Type B pancreatic cell (in vitro differentiated cells): ENCODE measurements at regions not wholly inside any gene's neighbourhood (a gene's known extent, or its start where the extent isn't known, plus 50 kb on each side); places are given as distances from the start of the nearest gene placed in this dataset.

Experiments
- DNase-seq: peaks from one replicate; pipeline ENCODE4 v3.0.0; 2021; ENCODE audit warnings: mixed read lengths; ENCODE audit not compliant: unreplicated experiment; ENCODE audit errors: extremely low spot score
- H3K27ac Mint-ChIP-seq: 2 replicates; pipeline ENCODE4 v1.8.0; 2021; ENCODE audit warnings: mild to moderate bottlenecking, mixed read lengths
- H3K27me3 Mint-ChIP-seq: 2 replicates; pipeline ENCODE4 v1.8.0; 2021; ENCODE audit warnings: mixed read lengths
- H3K36me3 Mint-ChIP-seq: 2 replicates; pipeline ENCODE4 v1.8.0; 2021; ENCODE audit warnings: mixed read lengths
- H3K4me1 Mint-ChIP-seq: one replicate; pipeline ENCODE4 v1.8.0; 2021; ENCODE audit warnings: mixed read lengths; ENCODE audit not compliant: unreplicated experiment
- H3K4me3 Mint-ChIP-seq: 2 replicates; pipeline ENCODE4 v1.8.0; 2021; ENCODE audit warnings: mild to moderate bottlenecking, mixed read lengths
- H3K9me3 Mint-ChIP-seq: 2 replicates; pipeline ENCODE4 v1.8.0; 2021; ENCODE audit warnings: mixed read lengths
- TF ChIP-seq, protein P1 (sequence below): fragments of 200-600 bp; sonication (generic); conservative IDR thresholded peaks from 2 replicates; pipeline ENCODE4 v1.5.0; 2021; ENCODE audit warnings: antibody characterized with exemption, mild to moderate bottlenecking

DNA sequence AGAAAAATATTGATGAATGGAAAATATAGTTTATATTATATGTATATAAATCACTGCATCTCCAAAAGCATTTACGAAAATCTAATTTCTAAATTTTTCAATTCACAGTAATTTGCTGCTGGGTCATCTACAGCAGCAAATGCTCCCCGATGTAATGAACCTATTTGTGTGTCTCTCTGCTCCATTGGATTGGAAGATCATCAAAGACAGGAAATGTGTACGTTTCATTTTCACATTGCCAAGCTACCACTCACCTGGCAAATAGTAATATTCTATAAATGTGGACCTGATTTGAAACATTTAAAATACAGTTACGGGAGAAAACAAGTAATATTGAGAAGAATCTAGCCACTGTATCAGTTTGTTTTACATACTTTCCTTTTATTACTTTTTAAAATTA, 317.7 kb downstream of the PAPSS1 start:
- Mint-ChIP-seq H3K9me3 (no peaks in the 10 kb centered on the region), H3K27ac (no peak overlapping the region), H3K4me3 (no peak overlapping the region), H3K4me1 (peaks cover 4% of the 10 kb centered on the region), H3K36me3 (no peaks in the 10 kb centered on the region), H3K27me3 (no peaks in the 10 kb centered on the region)
- TF ChIP-seq, protein P1, sequence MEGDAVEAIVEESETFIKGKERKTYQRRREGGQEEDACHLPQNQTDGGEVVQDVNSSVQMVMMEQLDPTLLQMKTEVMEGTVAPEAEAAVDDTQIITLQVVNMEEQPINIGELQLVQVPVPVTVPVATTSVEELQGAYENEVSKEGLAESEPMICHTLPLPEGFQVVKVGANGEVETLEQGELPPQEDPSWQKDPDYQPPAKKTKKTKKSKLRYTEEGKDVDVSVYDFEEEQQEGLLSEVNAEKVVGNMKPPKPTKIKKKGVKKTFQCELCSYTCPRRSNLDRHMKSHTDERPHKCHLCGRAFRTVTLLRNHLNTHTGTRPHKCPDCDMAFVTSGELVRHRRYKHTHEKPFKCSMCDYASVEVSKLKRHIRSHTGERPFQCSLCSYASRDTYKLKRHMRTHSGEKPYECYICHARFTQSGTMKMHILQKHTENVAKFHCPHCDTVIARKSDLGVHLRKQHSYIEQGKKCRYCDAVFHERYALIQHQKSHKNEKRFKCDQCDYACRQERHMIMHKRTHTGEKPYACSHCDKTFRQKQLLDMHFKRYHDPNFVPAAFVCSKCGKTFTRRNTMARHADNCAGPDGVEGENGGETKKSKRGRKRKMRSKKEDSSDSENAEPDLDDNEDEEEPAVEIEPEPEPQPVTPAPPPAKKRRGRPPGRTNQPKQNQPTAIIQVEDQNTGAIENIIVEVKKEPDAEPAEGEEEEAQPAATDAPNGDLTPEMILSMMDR, result no peak
- no peak for DNase-seq

- Mint-ChIP-seq H3K27me3 (no peaks in the 10 kb centered on the region), H3K27ac (no peak overlapping the region), H3K4me1 (no peaks in the 10 kb centered on the region), H3K9me3 (peaks cover 3% of the 10 kb centered on the region), H3K4me3 (no peak overlapping the region), H3K36me3 (no peaks in the 10 kb centered on the region)
- no peak for DNase-seq
- TF ChIP-seq, protein P1, result no peak
Observed at GRCh38 chr4:107392951-107393350, 327.1 kb downstream of the PAPSS1 start.

DNA sequence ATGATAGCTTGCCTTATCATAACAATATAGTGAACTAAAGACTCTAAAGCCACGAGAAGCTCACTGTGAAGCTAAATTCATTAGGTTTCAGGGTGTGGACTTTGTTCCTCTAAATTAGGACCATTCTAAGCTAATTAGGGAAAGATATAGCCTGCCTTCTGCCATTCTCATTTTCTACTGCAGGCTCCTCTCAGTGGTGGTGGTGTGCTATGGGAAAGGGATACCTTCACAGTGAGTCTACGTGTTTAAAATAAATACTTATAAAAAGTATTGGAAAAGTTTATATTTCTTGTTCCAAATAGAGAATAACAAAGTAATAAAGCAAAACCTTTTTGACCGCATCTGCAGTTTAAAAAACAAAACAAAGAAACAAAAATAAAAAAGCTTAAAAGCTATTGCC, 327.7 kb downstream of the PAPSS1 start:
- TF ChIP-seq, protein P1, result no peak
- no peak for DNase-seq
- Mint-ChIP-seq H3K27ac (no peak overlapping the region), H3K4me3 (no peak overlapping the region), H3K9me3 (peaks cover 8% of the 10 kb centered on the region), H3K4me1 (no peaks in the 10 kb centered on the region), H3K27me3 (no peaks in the 10 kb centered on the region), H3K36me3 (no peaks in the 10 kb centered on the region)

GRCh38 chr4:107391630-107392028, 328.4 kb downstream of the PAPSS1 start:
- H3K36me3 Mint-ChIP-seq, result no peaks in the 10 kb centered on the region
- no peaks in the 10 kb centered on the region for H3K27me3 Mint-ChIP-seq
- no peak overlapping the region for H3K4me3 Mint-ChIP-seq
- H3K9me3 Mint-ChIP-seq, result peaks cover 8% of the 10 kb centered on the region
- TF ChIP-seq, protein P1, result no peak
- no peak for DNase-seq
- H3K4me1 Mint-ChIP-seq, result no peaks in the 10 kb centered on the region
- H3K27ac Mint-ChIP-seq, result no peak overlapping the region

- no peaks in the 10 kb centered on the region for H3K27me3 Mint-ChIP-seq
- no peak overlapping the region for H3K4me3 Mint-ChIP-seq
- H3K36me3 Mint-ChIP-seq, result no peaks in the 10 kb centered on the region
- H3K4me1 Mint-ChIP-seq, result no peaks in the 10 kb centered on the region
- peaks cover 8% of the 10 kb centered on the region for H3K9me3 Mint-ChIP-seq
- TF ChIP-seq, protein P1, result no peak
- DNase-seq, result no peak
- no peak overlapping the region for H3K27ac Mint-ChIP-seq
Observed at GRCh38 chr4:107391009-107391629, 328.9 kb downstream of the PAPSS1 start.

DNA sequence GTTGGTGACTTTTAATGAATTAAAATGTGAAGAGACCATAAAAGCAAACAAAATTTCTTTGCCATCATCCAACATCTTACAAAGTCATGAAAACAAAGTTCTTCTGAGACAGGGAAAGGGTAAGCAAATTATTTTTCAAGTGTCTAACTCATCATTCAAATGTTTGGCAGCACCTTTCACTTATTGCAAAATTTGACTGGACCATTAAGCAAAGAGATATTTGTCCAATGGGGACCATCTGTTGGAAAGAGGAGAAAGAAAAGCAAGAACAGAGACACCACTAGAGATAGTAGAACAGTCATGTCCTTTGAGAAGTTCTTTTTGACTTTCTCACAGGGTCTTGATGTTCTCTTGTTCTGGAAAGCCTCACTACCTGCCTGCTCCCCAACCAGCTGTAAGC, 330.1 kb downstream of the PAPSS1 start:
- no peaks in the 10 kb centered on the region for H3K27me3 Mint-ChIP-seq
- no peaks in the 10 kb centered on the region for H3K36me3 Mint-ChIP-seq
- H3K27ac Mint-ChIP-seq, result no peak overlapping the region
- H3K4me3 Mint-ChIP-seq, result no peak overlapping the region
- no peak for DNase-seq
- no peaks in the 10 kb centered on the region for H3K4me1 Mint-ChIP-seq
- TF ChIP-seq, protein P1, result no peak
- peaks cover 13% of the 10 kb centered on the region for H3K9me3 Mint-ChIP-seq
